GM19043 (cell line): ENCODE measurements at regions not wholly inside any gene's neighbourhood (a gene's known extent, or its start where the extent isn't known, plus 50 kb on each side); places are given as distances from the start of the nearest gene placed in this dataset.
A peak's percentile ranks its signal among the peaks of the same experiment; 100 is the strongest.

ENCODE experiments used
- ATAC-seq: cut with Tn5 transposase; IDR thresholded peaks from one replicate; pipeline ENCODE4 v1.9.1; 2021; ENCODE audit warnings: low read depth; ENCODE audit not compliant: unreplicated experiment

DNA sequence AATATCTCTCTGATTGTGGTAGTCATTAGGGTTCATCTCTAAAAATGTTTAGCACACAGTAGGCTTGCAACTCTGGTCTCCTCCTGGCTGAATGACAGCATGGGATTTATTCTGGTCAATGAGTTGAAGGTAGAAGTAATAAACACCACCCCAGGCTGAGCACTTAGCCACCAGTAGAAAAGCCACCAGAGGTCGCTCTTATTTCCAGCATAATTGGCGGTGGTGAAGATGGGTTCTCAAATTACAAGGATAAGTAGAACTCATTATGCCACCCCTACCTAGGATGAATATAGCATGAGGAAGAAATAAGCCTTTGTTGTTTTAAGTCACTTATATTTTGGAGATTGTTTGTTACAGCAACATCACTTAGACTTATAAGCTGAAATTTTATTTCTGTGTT is 302.7 kb downstream of the GPM6A start:
- ATAC-seq: no peak

- ATAC-seq: no peak
These were observed 300.2 kb downstream of the GPM6A start for GRCh38 chr4:175511861-175512260.

GRCh38 chr4:175514174-175514573 is 297.9 kb downstream of the GPM6A start:
- ATAC-seq: no peak

DNA sequence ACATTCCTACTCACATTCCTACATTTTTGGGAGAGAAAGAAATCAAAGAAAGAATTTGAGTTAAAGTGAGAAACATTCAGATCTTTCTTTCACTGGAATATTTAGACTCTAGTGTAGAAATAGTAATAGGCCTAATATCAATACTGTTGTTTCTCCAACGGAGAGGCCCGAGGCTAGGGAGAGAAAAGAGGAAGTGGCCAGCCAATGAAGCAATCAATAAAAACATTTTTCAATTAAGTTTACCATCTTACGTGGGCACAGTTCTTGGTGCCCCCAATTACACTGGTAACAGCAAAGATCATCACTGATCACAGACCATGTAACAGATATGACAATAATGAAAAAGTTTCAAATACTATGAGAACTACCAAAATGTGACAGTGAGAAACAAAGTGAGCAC is 281.4 kb downstream of the GPM6A start:
- no peak for ATAC-seq

DNA sequence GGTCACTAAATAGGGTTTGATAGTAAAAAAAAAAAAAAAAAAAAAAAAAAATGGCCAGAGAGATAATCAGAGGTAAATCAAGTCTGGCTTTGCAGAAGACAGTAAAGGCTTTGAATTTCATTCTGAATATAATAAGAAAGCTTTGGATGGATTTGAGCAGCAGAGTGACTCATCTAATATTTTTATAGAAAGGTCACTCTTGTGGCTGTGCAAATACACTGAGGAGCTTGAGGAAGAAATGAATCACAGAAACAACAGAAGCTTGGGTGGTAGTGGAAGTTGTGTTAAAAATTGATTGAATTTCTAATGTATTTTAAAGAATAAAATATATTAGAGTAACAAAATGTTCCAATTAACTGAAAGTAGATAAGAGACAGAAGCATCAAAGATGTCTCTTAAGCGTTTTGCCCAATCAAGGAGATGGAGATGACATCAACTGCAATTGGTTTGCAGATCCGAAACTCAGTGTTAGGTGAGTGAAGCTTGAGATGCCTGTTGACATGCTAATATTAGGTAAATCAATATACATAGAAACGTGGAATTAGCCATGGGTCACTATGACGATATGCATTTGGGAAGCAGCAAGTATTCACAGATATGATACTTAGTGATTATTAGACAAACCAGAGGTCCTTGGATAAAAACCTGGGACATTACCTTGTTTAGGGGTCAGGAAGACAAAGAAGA is 280.5 kb downstream of the GPM6A start:
- no peak for ATAC-seq

- peak; percentile 59 for ATAC-seq
These were observed 275.1 kb downstream of the GPM6A start for GRCh38 chr4:175536852-175537453.

DNA sequence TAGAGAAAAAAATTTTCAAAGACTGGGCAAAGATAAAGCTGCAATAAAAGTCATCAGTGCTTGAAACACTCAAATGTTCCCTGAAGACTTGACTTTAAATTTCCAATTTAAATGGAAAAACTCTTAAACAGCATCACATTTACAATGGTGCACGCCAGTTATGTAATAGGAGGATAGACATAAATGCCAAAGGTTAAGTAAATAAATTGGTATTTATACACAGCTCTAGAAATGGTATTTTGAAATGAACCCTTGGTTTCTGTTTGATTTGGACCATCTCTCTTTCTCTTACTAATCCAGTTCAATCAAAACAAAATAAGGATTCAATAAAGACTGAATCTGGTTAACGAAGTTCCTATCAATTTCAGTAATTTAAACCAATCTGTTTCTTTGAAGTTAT is 272.6 kb downstream of the GPM6A start:
- no peak for ATAC-seq

DNA sequence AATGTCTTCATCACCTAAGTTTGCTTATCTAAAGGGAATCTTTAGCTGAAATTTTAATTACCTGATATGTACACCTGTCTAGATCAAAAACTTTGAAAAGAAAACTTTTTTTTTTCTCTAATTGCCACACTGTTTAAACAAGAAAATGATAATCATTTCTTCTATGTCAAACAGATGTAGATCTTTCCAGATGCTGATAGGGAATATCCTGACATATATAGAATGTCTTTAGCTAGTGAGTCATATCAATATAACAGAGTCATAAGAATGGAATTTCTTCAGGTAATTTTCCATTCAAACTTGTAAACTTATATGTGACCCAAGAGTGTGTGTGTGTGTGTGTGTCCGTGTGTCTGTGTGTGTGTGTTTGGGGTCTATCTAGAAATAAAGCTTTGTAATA is 271.9 kb downstream of the GPM6A start:
- ATAC-seq: no peak

DNA sequence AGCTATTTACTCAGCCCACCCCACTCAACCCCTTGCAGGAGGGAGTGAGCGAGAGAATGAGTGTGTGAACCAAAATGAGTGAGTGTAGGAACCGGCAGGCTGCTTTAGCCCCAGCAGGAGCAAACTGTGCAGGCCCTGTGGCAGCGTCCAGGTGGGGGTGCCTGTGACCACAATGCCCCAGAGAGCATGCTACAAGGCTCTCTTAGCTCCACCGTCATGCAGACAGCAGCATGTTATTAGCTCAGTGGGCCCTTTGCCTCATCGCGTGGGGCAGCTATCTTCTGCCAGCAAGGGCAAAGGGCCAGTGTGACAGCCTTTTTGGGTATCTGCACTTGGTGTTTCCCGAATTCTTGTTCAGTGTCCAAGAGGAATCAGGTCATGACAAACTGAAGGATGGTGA is 271.3 kb downstream of the GPM6A start:
- no peak for ATAC-seq

DNA sequence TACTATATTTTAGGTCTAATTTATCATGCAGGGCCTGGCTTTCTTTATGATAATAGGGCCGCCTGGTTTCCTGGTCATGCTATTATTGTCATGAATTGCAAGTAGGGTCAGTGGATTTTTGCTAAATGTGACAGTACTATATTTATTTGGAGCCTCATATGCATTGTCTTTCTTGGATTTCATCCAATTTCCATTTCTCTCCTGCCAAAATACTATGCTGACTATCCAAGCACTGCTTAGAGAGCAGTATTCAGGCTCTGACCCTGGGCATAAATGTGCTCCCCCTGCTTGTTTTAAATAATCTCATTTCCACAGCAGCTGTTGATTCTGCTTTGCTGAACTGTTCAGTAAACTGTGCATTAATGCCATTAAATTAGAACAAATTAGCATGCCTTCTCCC is 269.3 kb downstream of the GPM6A start:
- no peak for ATAC-seq

DNA sequence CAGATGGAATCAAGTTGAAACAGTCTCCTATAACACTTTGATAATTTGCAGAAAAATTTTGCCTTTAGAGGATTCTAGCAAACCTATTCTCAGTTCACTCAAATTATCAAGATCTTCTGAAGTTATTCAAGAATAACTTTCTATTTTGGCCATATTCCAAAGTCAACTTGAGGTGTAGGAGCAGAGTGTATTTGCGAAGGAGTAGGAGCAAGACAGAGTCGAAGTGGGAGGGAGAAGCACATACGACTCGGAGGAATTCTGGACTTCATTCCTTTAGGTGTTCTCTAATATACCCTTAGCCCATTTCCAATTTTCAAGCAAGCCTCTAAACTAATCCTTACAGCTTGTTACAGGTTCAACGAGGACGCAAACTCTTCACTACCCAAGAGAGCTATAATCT is 252.9 kb downstream of the GPM6A start:
- ATAC-seq: no peak

- ATAC-seq: no peak
These were observed 252.5 kb downstream of the GPM6A start for GRCh38 chr4:175559526-175559925.

DNA sequence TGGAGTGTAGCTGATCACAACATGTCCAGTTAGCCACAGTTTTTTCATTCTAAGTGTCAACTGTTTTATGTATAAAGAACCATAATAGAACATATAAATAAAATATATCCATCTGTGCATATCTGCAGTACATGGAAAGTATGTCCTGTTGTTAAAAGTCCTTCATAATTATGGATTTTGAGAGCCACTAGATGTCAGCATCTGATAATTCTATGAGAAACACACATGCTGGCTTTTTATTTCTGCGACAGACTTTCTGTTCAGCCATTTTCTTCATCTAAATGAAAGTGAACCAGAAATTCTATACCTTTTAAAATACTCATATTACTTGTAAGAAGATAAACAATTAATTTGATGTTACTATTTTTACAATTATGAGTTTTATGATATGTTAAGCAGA is 251.5 kb downstream of the GPM6A start:
- no peak for ATAC-seq

DNA sequence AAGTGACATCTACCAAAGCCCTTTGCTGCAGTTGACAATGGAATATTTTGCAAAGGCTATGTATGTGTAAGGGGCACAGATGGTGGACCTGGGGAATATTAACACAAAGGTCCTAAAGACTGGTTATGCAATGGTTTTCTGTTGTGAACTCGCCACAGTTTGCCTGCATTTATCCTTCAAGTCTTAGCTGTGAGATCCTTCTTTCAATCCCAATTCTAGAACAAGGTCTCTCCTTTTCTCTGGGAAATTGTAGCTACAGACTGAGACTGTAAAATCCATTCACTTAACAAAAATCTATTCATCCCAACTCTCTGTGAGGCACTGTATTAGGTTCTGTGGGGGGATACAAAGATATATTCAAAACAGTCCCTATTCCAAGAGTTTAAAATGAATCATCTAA is 250.4 kb downstream of the GPM6A start:
- no peak for ATAC-seq

GRCh38 chr4:175562111-175562510 is 250.0 kb downstream of the GPM6A start:
- no peak for ATAC-seq

DNA sequence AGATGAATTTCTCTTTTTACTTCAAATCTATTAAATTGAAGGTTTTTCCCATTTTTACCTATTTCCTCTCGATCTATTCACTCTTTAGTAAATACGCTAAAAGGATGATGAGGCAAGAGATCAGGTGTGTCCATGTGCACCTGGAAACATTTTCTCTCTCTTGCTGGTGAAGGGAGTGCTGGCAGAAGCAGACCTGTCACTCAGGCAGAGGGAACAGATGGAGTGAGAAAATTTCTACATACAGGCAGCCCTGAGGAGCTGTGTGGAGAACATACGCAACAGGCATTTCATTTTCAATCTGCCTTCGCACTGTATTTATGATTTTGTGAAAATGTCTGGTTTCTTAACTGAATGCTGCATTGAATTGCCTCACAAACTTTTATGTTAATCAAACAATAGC is 249.5 kb downstream of the GPM6A start:
- ATAC-seq: no peak
